ENCODE measurements at regions not wholly inside any gene's neighbourhood (a gene's known extent, or its start where the extent isn't known, plus 50 kb on each side); places are given as distances from the start of the nearest gene placed in this dataset.

- no peak for DNase-seq (ENCODE audit: low spot score)
Measured at GRCh38 chr18:27632706-27633105, 447.6 kb upstream of the CHST9 start.

GRCh38 chr18:27627927-27628326, 442.8 kb upstream of the CHST9 start:
- DNase-seq (ENCODE audit: low spot score), result no peak

GRCh38 chr18:27621236-27621890, 436.3 kb upstream of the CHST9 start:
- no peak for DNase-seq (ENCODE audit: low spot score)

DNA sequence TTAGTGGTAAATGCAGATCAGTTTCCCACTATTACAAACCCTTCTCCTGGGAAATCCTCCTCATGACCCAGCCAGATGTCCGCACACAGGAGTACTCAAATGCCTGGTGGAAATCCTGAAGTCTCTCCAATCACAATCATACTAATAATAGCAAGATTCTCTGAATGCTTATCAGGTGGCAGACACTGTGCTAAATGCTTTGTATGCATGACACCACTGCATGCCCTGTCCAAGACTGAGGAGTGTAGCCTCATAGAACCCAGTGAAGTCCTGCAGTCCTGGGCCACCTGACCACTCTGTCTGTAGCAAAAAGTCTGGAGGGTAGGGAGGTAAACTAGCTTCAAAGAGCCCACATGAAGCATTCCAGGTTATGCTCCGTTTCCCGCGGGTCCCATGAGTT, 434.8 kb upstream of the CHST9 start:
- no peak for DNase-seq (ENCODE audit: low spot score)

DNA sequence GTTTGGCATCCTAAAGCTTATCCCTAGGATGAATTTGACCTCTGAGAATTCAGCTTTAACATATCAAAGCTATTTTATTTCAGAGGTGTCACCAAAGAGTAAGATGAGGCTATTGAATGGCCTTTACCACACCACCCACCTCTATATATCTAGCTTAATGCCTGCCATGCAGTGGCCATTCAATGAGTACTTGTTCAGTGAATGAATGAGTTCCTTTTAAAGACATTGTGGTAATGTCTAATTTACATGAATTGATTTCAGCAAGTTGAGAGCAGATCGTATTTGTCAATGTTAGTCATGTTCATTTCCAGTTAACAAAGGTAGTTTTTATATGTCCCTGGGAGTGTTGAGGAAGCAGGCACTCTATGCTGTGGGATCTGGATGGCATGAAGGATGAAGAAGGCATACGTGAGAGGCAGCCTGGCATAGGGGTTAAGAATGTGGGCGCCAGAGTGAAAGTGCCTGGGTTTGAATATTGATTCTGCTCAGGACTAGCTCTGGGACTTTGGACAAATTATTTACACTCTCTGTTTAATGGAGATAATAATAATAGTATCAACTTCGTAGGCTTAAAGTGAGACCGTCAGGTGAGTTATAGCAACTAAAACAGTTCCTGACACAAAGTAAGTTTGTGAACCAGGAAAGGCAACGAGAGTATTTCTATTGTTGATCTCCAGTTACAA, 434.1 kb upstream of the CHST9 start:
- no peak for DNase-seq (ENCODE audit: low spot score)

GRCh38 chr18:27616324-27616723, 431.2 kb upstream of the CHST9 start:
- DNase-seq (ENCODE audit: low spot score), result no peak

GRCh38 chr18:27614951-27615844, 430.1 kb upstream of the CHST9 start:
- no peak for DNase-seq (ENCODE audit: low spot score)

GRCh38 chr18:27609221-27609620, 424.1 kb upstream of the CHST9 start:
- no peak for DNase-seq (ENCODE audit: low spot score)

DNA sequence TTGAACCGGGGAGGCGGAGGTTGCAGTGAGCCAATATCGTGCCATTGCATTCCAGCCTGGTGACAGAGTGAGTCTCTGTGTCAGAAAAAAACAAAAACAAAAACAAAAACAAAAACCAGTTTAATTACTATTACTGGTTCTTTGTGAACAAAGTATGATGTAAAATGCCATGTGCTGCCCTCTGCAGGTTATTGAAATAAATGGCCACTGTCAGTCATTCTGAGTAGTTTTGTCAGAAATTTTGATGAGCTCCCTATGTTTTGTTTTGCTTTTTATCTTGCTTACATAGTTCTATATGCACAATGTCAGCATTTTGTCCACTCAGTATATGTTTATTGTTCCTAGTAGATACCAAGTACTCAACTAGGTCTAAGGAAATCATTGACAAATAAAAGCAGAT, 423.6 kb upstream of the CHST9 start:
- DNase-seq (ENCODE audit: low spot score), result no peak

DNA sequence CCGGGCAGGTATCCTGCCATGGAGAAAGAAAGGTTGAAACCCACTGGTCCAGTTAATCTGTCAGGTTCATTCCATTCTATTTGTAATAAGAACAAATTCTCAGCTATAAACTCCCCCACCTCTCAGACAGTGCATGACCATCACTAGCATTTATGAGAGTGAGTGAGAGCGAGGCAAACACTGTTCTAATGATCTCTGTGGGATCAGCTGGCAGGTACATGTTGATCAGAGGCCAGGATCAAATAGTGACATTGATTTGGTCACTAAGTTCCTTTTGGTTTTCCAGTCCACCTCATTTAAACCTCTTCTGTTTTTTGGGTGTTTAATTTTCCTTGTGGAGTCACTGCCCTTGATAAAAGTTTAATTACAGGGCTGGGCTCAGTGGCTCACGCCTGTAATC, 423.1 kb upstream of the CHST9 start:
- no peak for DNase-seq (ENCODE audit: low spot score)

GRCh38 chr18:27606741-27607140, 421.6 kb upstream of the CHST9 start:
- no peak for DNase-seq (ENCODE audit: low spot score)

- no peak for DNase-seq (ENCODE audit: low spot score)
Measured at GRCh38 chr18:27605107-27605834, 420.2 kb upstream of the CHST9 start.

DNA sequence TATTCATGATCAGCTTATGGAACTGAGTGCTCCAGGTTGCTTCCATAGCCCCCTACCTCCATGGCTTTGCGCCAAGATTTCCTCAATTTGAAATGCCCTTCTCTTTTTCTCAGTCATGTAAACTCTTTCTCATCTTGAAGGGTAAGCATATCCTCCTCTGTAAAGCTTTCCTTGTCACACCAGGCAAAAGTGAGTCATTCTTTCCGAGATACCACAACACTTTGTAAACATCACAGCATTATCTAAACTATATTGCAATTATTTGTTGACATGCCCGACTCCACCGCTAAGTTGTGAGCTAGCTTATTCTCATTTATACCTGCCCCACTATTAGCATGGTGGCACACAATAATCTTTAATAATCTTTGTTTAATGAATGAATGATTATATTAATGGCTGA, 419.5 kb upstream of the CHST9 start:
- no peak for DNase-seq (ENCODE audit: low spot score)

DNA sequence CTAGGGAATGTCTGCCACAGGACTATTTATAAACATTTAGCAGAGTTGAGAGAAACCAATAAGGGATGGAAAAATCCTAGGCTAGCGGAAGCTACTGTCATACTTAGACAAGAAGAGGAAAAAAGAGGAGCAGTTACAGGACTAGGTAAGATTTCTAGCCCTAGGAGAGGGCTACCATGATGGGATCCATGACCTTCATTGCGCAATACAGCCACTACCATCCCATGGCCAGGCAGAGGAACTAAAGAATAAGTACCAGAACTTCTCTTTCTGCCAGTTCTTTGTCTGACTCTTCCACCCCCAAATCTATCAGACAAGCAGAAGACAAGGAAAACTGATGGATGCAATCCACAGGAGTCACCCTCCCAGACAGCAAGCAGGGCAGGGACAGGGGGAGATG, 417.0 kb upstream of the CHST9 start:
- DNase-seq (ENCODE audit: low spot score), result no peak

DNA sequence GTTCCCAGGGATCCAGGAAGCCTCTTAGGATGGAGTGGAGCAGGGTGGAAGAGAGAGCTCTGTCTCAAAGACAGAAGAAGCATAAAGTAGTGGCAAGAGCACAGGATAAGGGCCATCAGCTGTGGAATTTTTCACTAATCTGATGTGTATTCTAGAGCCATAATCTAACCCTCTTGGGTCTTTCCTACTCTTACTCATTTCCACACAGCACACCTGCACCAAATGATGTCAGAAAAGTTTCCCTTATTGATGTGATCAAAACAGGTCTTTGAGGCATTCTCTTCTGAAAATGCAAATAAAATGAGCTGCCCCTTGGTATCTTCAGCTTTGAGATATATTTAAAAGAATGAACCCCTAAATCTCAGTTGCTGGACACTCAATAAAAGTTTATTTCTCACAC, 415.1 kb upstream of the CHST9 start:
- no peak for DNase-seq (ENCODE audit: low spot score)

GRCh38 chr18:27599202-27599829, 414.2 kb upstream of the CHST9 start:
- no peak for DNase-seq (ENCODE audit: low spot score)

GRCh38 chr18:27595113-27595838, 410.2 kb upstream of the CHST9 start:
- no peak for DNase-seq (ENCODE audit: low spot score)

- DNase-seq (ENCODE audit: low spot score), result no peak
Measured at GRCh38 chr18:27585602-27586173, 400.6 kb upstream of the CHST9 start.

GRCh38 chr18:27583466-27583865, 398.4 kb upstream of the CHST9 start:
- no peak for DNase-seq (ENCODE audit: low spot score)

DNA sequence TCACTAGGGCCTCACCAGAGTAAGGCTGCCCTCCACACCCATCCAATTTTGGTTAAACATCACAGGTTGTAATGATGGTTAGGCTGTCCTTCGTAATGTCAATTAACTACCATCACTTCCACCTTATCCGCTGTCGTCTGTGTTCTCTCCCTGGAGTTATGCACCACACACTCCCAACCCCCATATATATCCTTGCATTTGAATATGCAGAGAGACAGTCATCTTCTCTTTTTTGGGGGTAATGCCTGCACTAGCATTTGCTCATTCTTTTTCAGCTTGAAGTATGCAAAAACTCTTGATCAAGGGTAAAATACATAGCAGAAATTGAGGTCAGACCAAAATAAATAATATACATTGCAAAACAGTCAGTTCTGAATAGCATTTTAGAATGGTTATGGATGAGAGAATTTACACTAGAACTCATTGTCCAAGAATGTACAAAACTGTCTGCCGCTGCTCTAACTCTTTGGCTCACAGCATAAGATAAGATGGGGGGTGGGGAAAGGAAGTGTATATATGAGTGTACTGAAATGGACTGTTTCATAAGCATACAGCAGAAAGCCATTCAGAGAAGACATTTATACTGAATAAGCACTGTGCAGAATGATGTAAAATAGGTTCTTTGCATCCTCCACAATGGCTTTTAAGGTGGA, 397.8 kb upstream of the CHST9 start:
- DNase-seq (ENCODE audit: low spot score), result no peak

Data from left forelimb (tissue), 1 donor.